ENCODE measurements at regions not wholly inside any gene's neighbourhood (a gene's known extent, or its start where the extent isn't known, plus 50 kb on each side); places are given as distances from the start of the nearest gene placed in this dataset.
A peak's percentile ranks its signal among the peaks of the same experiment; 100 is the strongest.

GRCh38 chr18:67964462-67964861 is 447.9 kb upstream of the DSEL start:
- Histone ChIP-seq H3K4me1 (ENCODE audit: control insufficient read depth in 5 of 5, insufficient read depth in 5 of 5, low read length in 5 of 5) (no peaks in the 10 kb centered on the region), H3K9me3 (ENCODE audit: control insufficient read depth in 4 of 4, insufficient read depth in 3 of 4, low read length in 3 of 4) (no peaks in the 10 kb centered on the region), H3K27me3 (ENCODE audit: control insufficient read depth in 3 of 3, insufficient read depth in 3 of 3, low read length in 2 of 3) (no peaks in the 10 kb centered on the region), H3K4me3 (no peak overlapping the region), H3K36me3 (ENCODE audit: control insufficient read depth in 4 of 4, insufficient read depth in 4 of 4, low read length in 4 of 4) (no peaks in the 10 kb centered on the region), H3K9ac (ENCODE audit: insufficient read depth in 1 of 2, low read length in 2 of 2) (no peak overlapping the region), H3K27ac (ENCODE audit: low read depth in 1 of 2, low read length in 1 of 2) (no peak overlapping the region)
- 71 to 78% methylated on average over 4 of the region's 4 CpGs for WGBS, 2 donors
- ATAC-seq (ENCODE audit: insufficient read depth, low FRiP score) (no peak), DNase-seq (no peak)
- TF ChIP-seq CTCF (IDR thresholded peaks at IDR 0.05; ENCODE audit: control extremely low read depth, extremely low read depth): no peak

GRCh38 chr18:67961701-67962440 is 445.4 kb upstream of the DSEL start:
- WGBS, 2 donors: 84 to 86% methylated on average over 7 of the region's 7 CpGs
- H3K4me3 ChIP-seq: no peak overlapping the region
- H3K27me3 ChIP-seq (ENCODE audit: control insufficient read depth in 3 of 3, insufficient read depth in 3 of 3, low read length in 2 of 3): no peaks in the 10 kb centered on the region
- no peak overlapping the region for H3K27ac ChIP-seq (ENCODE audit: low read depth in 1 of 2, low read length in 1 of 2)
- H3K4me1 ChIP-seq (ENCODE audit: control insufficient read depth in 5 of 5, insufficient read depth in 5 of 5, low read length in 5 of 5): no peaks in the 10 kb centered on the region
- DNase-seq (peak in 1 of 3 donors; percentile 6), ATAC-seq (ENCODE audit: insufficient read depth, low FRiP score) (no peak)
- H3K9me3 ChIP-seq (ENCODE audit: control insufficient read depth in 4 of 4, insufficient read depth in 3 of 4, low read length in 3 of 4): no peaks in the 10 kb centered on the region
- H3K9ac ChIP-seq (ENCODE audit: insufficient read depth in 1 of 2, low read length in 2 of 2): no peak overlapping the region
- no peak for TF ChIP-seq CTCF (IDR thresholded peaks at IDR 0.05; ENCODE audit: control extremely low read depth, extremely low read depth)
- no peaks in the 10 kb centered on the region for H3K36me3 ChIP-seq (ENCODE audit: control insufficient read depth in 4 of 4, insufficient read depth in 4 of 4, low read length in 4 of 4)

- WGBS, 2 donors: 86 to 88% methylated on average over 2 of the region's 2 CpGs
- Histone ChIP-seq H3K36me3 (ENCODE audit: control insufficient read depth in 4 of 4, insufficient read depth in 4 of 4, low read length in 4 of 4) (no peaks in the 10 kb centered on the region), H3K27ac (ENCODE audit: low read depth in 1 of 2, low read length in 1 of 2) (no peak overlapping the region), H3K27me3 (ENCODE audit: control insufficient read depth in 3 of 3, insufficient read depth in 3 of 3, low read length in 2 of 3) (no peaks in the 10 kb centered on the region), H3K4me1 (ENCODE audit: control insufficient read depth in 5 of 5, insufficient read depth in 5 of 5, low read length in 5 of 5) (peaks cover 0 to 2% (median 0%) of the 10 kb centered on the region in 5 donors), H3K9ac (ENCODE audit: insufficient read depth in 1 of 2, low read length in 2 of 2) (no peak overlapping the region), H3K4me3 (no peak overlapping the region), H3K9me3 (ENCODE audit: control insufficient read depth in 4 of 4, insufficient read depth in 3 of 4, low read length in 3 of 4) (no peaks in the 10 kb centered on the region)
- DNase-seq (no peak), ATAC-seq (ENCODE audit: insufficient read depth, low FRiP score) (no peak)
- TF ChIP-seq CTCF (IDR thresholded peaks at IDR 0.05; ENCODE audit: control extremely low read depth, extremely low read depth): no peak
Measured at GRCh38 chr18:67957684-67958083, 441.2 kb upstream of the DSEL start.

- H3K9ac ChIP-seq (ENCODE audit: insufficient read depth in 1 of 2, low read length in 2 of 2): no peak overlapping the region
- H3K27me3 ChIP-seq (ENCODE audit: control insufficient read depth in 3 of 3, insufficient read depth in 3 of 3, low read length in 2 of 3): no peaks in the 10 kb centered on the region
- DNase-seq: peak in 1 of 3 donors; percentile 21
- ATAC-seq (ENCODE audit: insufficient read depth, low FRiP score): no peak
- no peak for TF ChIP-seq CTCF (IDR thresholded peaks at IDR 0.05; ENCODE audit: control extremely low read depth, extremely low read depth)
- no peak overlapping the region for H3K27ac ChIP-seq (ENCODE audit: low read depth in 1 of 2, low read length in 1 of 2)
- H3K36me3 ChIP-seq (ENCODE audit: control insufficient read depth in 4 of 4, insufficient read depth in 4 of 4, low read length in 4 of 4): no peaks in the 10 kb centered on the region
- H3K4me3 ChIP-seq: no peak overlapping the region
- 27 to 30% methylated on average over 3 of the region's 3 CpGs for WGBS, 2 donors
- peaks cover 0 to 2% (median 0%) of the 10 kb centered on the region in 5 donors for H3K4me1 ChIP-seq (ENCODE audit: control insufficient read depth in 5 of 5, insufficient read depth in 5 of 5, low read length in 5 of 5)
- H3K9me3 ChIP-seq (ENCODE audit: control insufficient read depth in 4 of 4, insufficient read depth in 3 of 4, low read length in 3 of 4): no peaks in the 10 kb centered on the region
Measured at GRCh38 chr18:67954594-67954993, 438.1 kb upstream of the DSEL start.

All from lung (tissue), 11 donors.